Effector memory CD4-positive, alpha-beta T cell (primary cell): ENCODE measurements at regions not wholly inside any gene's neighbourhood (a gene's known extent, or its start where the extent isn't known, plus 50 kb on each side); places are given as distances from the start of the nearest gene placed in this dataset.

Experiments used
- DNase-seq, 3 donors: peaks; one replicate each; pipeline ENCODE4 v3.0.0-alpha.2; 2020
- H3K27ac ChIP-seq: 2 replicates; pipeline ENCODE4 v1.7.0; 2013; ENCODE audit warnings: mild to moderate bottlenecking, low read length, moderate library complexity; ENCODE audit not compliant: insufficient read depth, poor library complexity, severe bottlenecking
- H3K27me3 ChIP-seq: replicated peaks from 2 replicates; pipeline ENCODE4 v1.7.0; 2013; ENCODE audit warnings: mild to moderate bottlenecking, low read length; ENCODE audit not compliant: insufficient read depth, control insufficient read depth, poor library complexity, severe bottlenecking
- H3K36me3 ChIP-seq: 2 replicates; pipeline ENCODE4 v1.7.0; 2013; ENCODE audit warnings: mild to moderate bottlenecking, low read length, moderate library complexity; ENCODE audit not compliant: control insufficient read depth, insufficient read depth
- H3K4me1 ChIP-seq: 2 replicates; pipeline ENCODE4 v1.7.0; 2013; ENCODE audit warnings: low read length, mild to moderate bottlenecking; ENCODE audit not compliant: control insufficient read depth, insufficient read depth, poor library complexity, severe bottlenecking
- H3K4me3 ChIP-seq: 2 replicates; pipeline ENCODE4 v1.7.0; 2013; ENCODE audit warnings: low read length, low read depth, mild to moderate bottlenecking; ENCODE audit not compliant: insufficient read depth, poor library complexity, severe bottlenecking
- H3K9me3 ChIP-seq: 2 replicates; pipeline ENCODE4 v1.7.0; 2013; ENCODE audit warnings: mild to moderate bottlenecking, low read length, moderate library complexity; ENCODE audit not compliant: control insufficient read depth

- no peak overlapping the region for H3K27ac ChIP-seq
- DNase-seq = no peak
Measured at GRCh38 chr2:2747797-2748301, 416.8 kb upstream of the MYT1L start.

GRCh38 chr2:2746731-2747130 lies 415.7 kb upstream of the MYT1L start:
- Histone ChIP-seq H3K9me3 (no peaks in the 10 kb centered on the region), H3K27me3 (no peaks in the 10 kb centered on the region), H3K4me1 (no peaks in the 10 kb centered on the region), H3K27ac (no peak overlapping the region), H3K36me3 (no peaks in the 10 kb centered on the region), H3K4me3 (no peak overlapping the region)
- no peak for DNase-seq

More at GRCh38 chr2:2747797-2748301, 416.8 kb upstream of the MYT1L start:
- Histone ChIP-seq H3K4me1 (no peaks in the 10 kb centered on the region), H3K36me3 (no peaks in the 10 kb centered on the region), H3K4me3 (no peak overlapping the region), H3K27me3 (no peaks in the 10 kb centered on the region), H3K9me3 (no peaks in the 10 kb centered on the region)

GRCh38 chr2:2744958-2745715 lies 414.1 kb upstream of the MYT1L start:
- Histone ChIP-seq H3K27me3 (no peaks in the 10 kb centered on the region), H3K27ac (no peak overlapping the region), H3K4me1 (no peaks in the 10 kb centered on the region), H3K9me3 (no peaks in the 10 kb centered on the region), H3K36me3 (no peaks in the 10 kb centered on the region), H3K4me3 (no peak overlapping the region)
- DNase-seq = no peak

GRCh38 chr2:2744107-2744506 lies 413.0 kb upstream of the MYT1L start:
- Histone ChIP-seq H3K4me3 (no peak overlapping the region), H3K4me1 (no peaks in the 10 kb centered on the region), H3K27ac (no peak overlapping the region), H3K27me3 (no peaks in the 10 kb centered on the region), H3K9me3 (no peaks in the 10 kb centered on the region), H3K36me3 (no peaks in the 10 kb centered on the region)
- DNase-seq = no peak

- no peaks in the 10 kb centered on the region for H3K9me3 ChIP-seq
- H3K27me3 ChIP-seq = no peaks in the 10 kb centered on the region
- H3K27ac ChIP-seq = no peak overlapping the region
- H3K36me3 ChIP-seq = no peaks in the 10 kb centered on the region
- H3K4me3 ChIP-seq = no peak overlapping the region
- no peaks in the 10 kb centered on the region for H3K4me1 ChIP-seq
- DNase-seq = no peak
Measured at GRCh38 chr2:2743164-2743571, 412.1 kb upstream of the MYT1L start.

- Histone ChIP-seq H3K4me3 (no peak overlapping the region), H3K27ac (no peak overlapping the region), H3K27me3 (no peaks in the 10 kb centered on the region), H3K9me3 (no peaks in the 10 kb centered on the region), H3K36me3 (no peaks in the 10 kb centered on the region), H3K4me1 (no peaks in the 10 kb centered on the region)
- no peak for DNase-seq
Measured at GRCh38 chr2:2742726-2743125, 411.7 kb upstream of the MYT1L start.

GRCh38 chr2:2740238-2740775 lies 409.2 kb upstream of the MYT1L start:
- H3K27me3 ChIP-seq = no peaks in the 10 kb centered on the region
- H3K27ac ChIP-seq = no peak overlapping the region
- no peaks in the 10 kb centered on the region for H3K9me3 ChIP-seq
- no peak overlapping the region for H3K4me3 ChIP-seq
- H3K36me3 ChIP-seq = no peaks in the 10 kb centered on the region
- H3K4me1 ChIP-seq = no peaks in the 10 kb centered on the region
- no peak for DNase-seq

- no peaks in the 10 kb centered on the region for H3K4me1 ChIP-seq
- no peaks in the 10 kb centered on the region for H3K27me3 ChIP-seq
- H3K36me3 ChIP-seq = no peaks in the 10 kb centered on the region
- H3K27ac ChIP-seq = no peak overlapping the region
- DNase-seq = no peak
- H3K4me3 ChIP-seq = no peak overlapping the region
- no peaks in the 10 kb centered on the region for H3K9me3 ChIP-seq
Measured at GRCh38 chr2:2739231-2739795, 408.2 kb upstream of the MYT1L start.

- no peaks in the 10 kb centered on the region for H3K36me3 ChIP-seq
- H3K9me3 ChIP-seq = no peaks in the 10 kb centered on the region
- no peak for DNase-seq
- H3K4me1 ChIP-seq = no peaks in the 10 kb centered on the region
- H3K4me3 ChIP-seq = no peak overlapping the region
- no peaks in the 10 kb centered on the region for H3K27me3 ChIP-seq
- H3K27ac ChIP-seq = no peak overlapping the region
Measured at GRCh38 chr2:2738684-2739083, 407.6 kb upstream of the MYT1L start.

GRCh38 chr2:2738276-2738675 lies 407.2 kb upstream of the MYT1L start:
- no peaks in the 10 kb centered on the region for H3K4me1 ChIP-seq
- H3K27me3 ChIP-seq = no peaks in the 10 kb centered on the region
- H3K4me3 ChIP-seq = no peak overlapping the region

More at GRCh38 chr2:2738276-2738675, 407.2 kb upstream of the MYT1L start:
- no peak for DNase-seq
- Histone ChIP-seq H3K27ac (no peak overlapping the region), H3K9me3 (no peaks in the 10 kb centered on the region), H3K36me3 (no peaks in the 10 kb centered on the region)
